ENCODE measurements at regions not wholly inside any gene's neighbourhood (a gene's known extent, or its start where the extent isn't known, plus 50 kb on each side); places are given as distances from the start of the nearest gene placed in this dataset.

DNA sequence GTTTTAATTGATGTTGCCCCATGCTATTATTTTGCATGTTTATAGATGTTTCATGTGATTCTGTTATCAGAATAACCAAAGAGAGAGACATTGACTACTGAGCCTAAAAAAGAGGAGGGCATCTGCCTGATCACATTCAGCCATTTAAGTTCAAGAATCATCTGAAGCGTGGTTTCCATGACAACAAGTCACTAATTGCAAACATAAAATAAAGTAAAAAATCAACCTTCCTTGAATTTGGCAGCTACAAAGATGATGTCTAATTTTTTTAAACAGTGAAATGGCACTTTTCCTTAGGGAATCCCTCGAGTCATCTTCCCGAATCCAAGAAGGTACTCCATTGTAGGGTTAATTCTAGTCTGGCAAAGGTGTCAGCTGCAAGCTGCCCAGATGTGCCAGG, 884.2 kb downstream of the DIAPH3 start:
- TF ChIP-seq POLR2A (IDR thresholded peaks at IDR 0.05; ENCODE audit: low read depth, low read length) (no peak), TAF1 (IDR thresholded peaks at IDR 0.05; ENCODE audit: low read depth, low read length) (no peak), POLR2AphosphoS5 (IDR thresholded peaks at IDR 0.05; ENCODE audit: low read depth, low read length) (no peak)

All from GM12891 (cell line).